GM12878 (cell line): ENCODE measurements at regions not wholly inside any gene's neighbourhood (a gene's known extent, or its start where the extent isn't known, plus 50 kb on each side); places are given as distances from the start of the nearest gene placed in this dataset.

ENCODE experiments used
- ATF2 ChIP-seq: IDR thresholded peaks from 2 replicates; pipeline ENCODE4 v1.6.1; 2012; ENCODE audit warnings: low read length, inconsistent platforms
- ATF7 ChIP-seq: fragments of 450-650 bp; IDR thresholded peaks from 2 replicates; pipeline ENCODE4 v1.6.1; 2016; ENCODE audit warnings: low read depth, mild to moderate bottlenecking
- BCLAF1 ChIP-seq: fragments of 450-650 bp; IDR thresholded peaks from 2 replicates; pipeline ENCODE4 v1.6.1; 2017; ENCODE audit warnings: antibody characterized with exemption, mild to moderate bottlenecking, moderate library complexity
- CREB1 ChIP-seq: IDR thresholded peaks from 2 replicates; pipeline ENCODE4 v1.6.1; 2012; ENCODE audit warnings: low read depth, mild to moderate bottlenecking, inconsistent platforms
- E2F4 ChIP-seq: IDR thresholded peaks from 2 replicates; pipeline ENCODE4 v1.6.1; 2012; ENCODE audit warnings: low read depth, low read length, improper control_type of control experiment
- GABPA ChIP-seq: IDR thresholded peaks from 2 replicates; pipeline ENCODE4 v1.6.1; 2014; ENCODE audit warnings: antibody characterized with exemption, low read depth, mild to moderate bottlenecking, inconsistent platforms
- IKZF1 ChIP-seq: fragments of 450-650 bp; conservative IDR thresholded peaks from 2 replicates; pipeline ENCODE4 v1.6.1; 2017; ENCODE audit warnings: antibody characterized with exemption, mild to moderate bottlenecking
- IRF3 ChIP-seq: fragments of 450-650 bp; IDR thresholded peaks from 2 replicates; pipeline ENCODE4 v1.6.1; 2014; ENCODE audit warnings: mild to moderate bottlenecking
- RELB ChIP-seq: fragments of 450-650 bp; IDR thresholded peaks from 2 replicates; pipeline ENCODE4 v1.6.1; 2017; ENCODE audit warnings: low read depth, mild to moderate bottlenecking, moderate library complexity
- ZSCAN29 ChIP-seq: fragments of 450-650 bp; IDR thresholded peaks from 2 replicates; pipeline ENCODE4 v1.6.1; 2017; ENCODE audit warnings: mild to moderate bottlenecking, moderate library complexity

GRCh38 chr10:89114846-89115625 lies 92.1 kb downstream of the CH25H start (continued):
- TF ChIP-seq ATF2 (no peak), RELB (no peak), E2F4 (no peak), ZSCAN29 (no peak), IRF3 (no peak), CREB1 (no peak), IKZF1 (no peak), ATF7 (no peak), BCLAF1 (no peak), GABPA (no peak)
